ENCODE measurements at regions not wholly inside any gene's neighbourhood (a gene's known extent, or its start where the extent isn't known, plus 50 kb on each side); places are given as distances from the start of the nearest gene placed in this dataset.

- Histone ChIP-seq H3K27me3 (ENCODE audit: control insufficient read depth, insufficient read depth, low read length) (no peaks in the 10 kb centered on the region), H3K9me3 (ENCODE audit: control insufficient read depth, insufficient read depth, low read length) (peaks cover 7% of the 10 kb centered on the region; the same call in 1 of the 2 replicates), H3K27ac (ENCODE audit: low read depth, low read length) (no peak overlapping the region), H3K4me3 (ENCODE audit: low read depth, low read length) (no peak overlapping the region)
- POLR2A ChIA-PET = no interaction called here
- CTCF ChIA-PET = no interaction called here
- no peak for DNase-seq (ENCODE audit: low read depth, low spot score)
- TF ChIP-seq CTCF (IDR thresholded peaks at IDR 0.05; ENCODE audit: low read depth, low read length) = no peak
Observed at GRCh38 chr18:56462276-56462675, 176.1 kb downstream of the TXNL1 start.

GRCh38 chr18:56461151-56461550 lies 177.2 kb downstream of the TXNL1 start:
- no peak for TF ChIP-seq CTCF (IDR thresholded peaks at IDR 0.05; ENCODE audit: low read depth, low read length)
- Histone ChIP-seq H3K27ac (ENCODE audit: low read depth, low read length) (no peak overlapping the region), H3K27me3 (ENCODE audit: control insufficient read depth, insufficient read depth, low read length) (no peaks in the 10 kb centered on the region), H3K4me3 (ENCODE audit: low read depth, low read length) (no peak overlapping the region), H3K9me3 (ENCODE audit: control insufficient read depth, insufficient read depth, low read length) (peaks cover 7% of the 10 kb centered on the region; the same call in 1 of the 2 replicates)
- CTCF ChIA-PET = no interaction called here
- DNase-seq (ENCODE audit: low read depth, low spot score) = no peak
- POLR2A ChIA-PET = no interaction called here

GRCh38 chr18:56460581-56460980 lies 177.8 kb downstream of the TXNL1 start:
- POLR2A ChIA-PET = no interaction called here
- CTCF ChIA-PET = no interaction called here
- H3K4me3 ChIP-seq (ENCODE audit: low read depth, low read length) = no peak overlapping the region
- H3K27ac ChIP-seq (ENCODE audit: low read depth, low read length) = no peak overlapping the region
- TF ChIP-seq CTCF (IDR thresholded peaks at IDR 0.05; ENCODE audit: low read depth, low read length) = no peak
- no peak for DNase-seq (ENCODE audit: low read depth, low spot score)
- H3K9me3 ChIP-seq (ENCODE audit: control insufficient read depth, insufficient read depth, low read length) = peaks cover 7% of the 10 kb centered on the region; the same call in 1 of the 2 replicates
- H3K27me3 ChIP-seq (ENCODE audit: control insufficient read depth, insufficient read depth, low read length) = no peaks in the 10 kb centered on the region

GRCh38 chr18:56458770-56459712 lies 179.4 kb downstream of the TXNL1 start:
- H3K27me3 ChIP-seq (ENCODE audit: control insufficient read depth, insufficient read depth, low read length) = no peaks in the 10 kb centered on the region
- no peak for DNase-seq (ENCODE audit: low read depth, low spot score)
- no peak overlapping the region for H3K4me3 ChIP-seq (ENCODE audit: low read depth, low read length)
- CTCF ChIA-PET = no interaction called here
- TF ChIP-seq CTCF (IDR thresholded peaks at IDR 0.05; ENCODE audit: low read depth, low read length) = no peak
- POLR2A ChIA-PET = no interaction called here
- no peak overlapping the region for H3K27ac ChIP-seq (ENCODE audit: low read depth, low read length)
- no peaks in the 10 kb centered on the region for H3K9me3 ChIP-seq (ENCODE audit: control insufficient read depth, insufficient read depth, low read length)

GRCh38 chr18:56455874-56456273 lies 182.5 kb downstream of the TXNL1 start:
- Histone ChIP-seq H3K27ac (ENCODE audit: low read depth, low read length) (no peak overlapping the region), H3K27me3 (ENCODE audit: control insufficient read depth, insufficient read depth, low read length) (no peaks in the 10 kb centered on the region), H3K9me3 (ENCODE audit: control insufficient read depth, insufficient read depth, low read length) (no peaks in the 10 kb centered on the region), H3K4me3 (ENCODE audit: low read depth, low read length) (no peak overlapping the region)
- POLR2A ChIA-PET = no interaction called here
- no peak for TF ChIP-seq CTCF (IDR thresholded peaks at IDR 0.05; ENCODE audit: low read depth, low read length)
- DNase-seq (ENCODE audit: low read depth, low spot score) = no peak
- CTCF ChIA-PET = no interaction called here

Data from AG04450 (cell line).